UCSD-AML1 (cell line): ENCODE measurements at regions not wholly inside any gene's neighbourhood (a gene's known extent, or its start where the extent isn't known, plus 50 kb on each side); places are given as distances from the start of the nearest gene placed in this dataset.

ENCODE experiments used
- DNase-seq: peaks from one replicate; lab custom pipeline; 2025; ENCODE audit not compliant: unreplicated experiment; lab: John Stamatoyannopoulos, UW

GRCh38 chr5:4661326-4661725, 478.8 kb upstream of the ADAMTS16 start:
- DNase-seq = no peak

- DNase-seq = no peak
Measured at GRCh38 chr5:4661836-4662235, 478.3 kb upstream of the ADAMTS16 start.

DNA sequence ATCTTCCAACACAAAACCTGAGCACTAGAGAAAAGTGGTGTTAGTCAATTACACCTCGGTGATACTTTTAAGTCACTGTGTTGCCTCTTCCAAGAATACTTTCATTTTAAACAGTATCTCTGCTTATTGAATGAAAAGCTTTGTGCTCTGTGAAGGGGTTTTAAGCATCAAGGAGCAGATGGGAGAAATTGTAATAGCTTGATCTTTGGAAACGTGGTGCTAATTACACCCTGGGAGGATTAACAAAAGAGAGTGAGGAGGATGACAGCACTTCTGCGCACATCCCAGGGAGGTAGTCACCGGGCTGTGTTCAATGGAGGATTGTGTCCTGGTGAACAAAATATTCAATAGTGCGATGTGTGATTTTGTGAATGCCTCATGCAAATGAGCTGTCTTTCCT, 477.4 kb upstream of the ADAMTS16 start:
- DNase-seq = no peak

- no peak for DNase-seq
Measured at GRCh38 chr5:4665911-4666310, 474.2 kb upstream of the ADAMTS16 start.

- no peak for DNase-seq
Measured at GRCh38 chr5:4674166-4674565, 466.0 kb upstream of the ADAMTS16 start.

GRCh38 chr5:4676934-4677333, 463.2 kb upstream of the ADAMTS16 start:
- DNase-seq = no peak

DNA sequence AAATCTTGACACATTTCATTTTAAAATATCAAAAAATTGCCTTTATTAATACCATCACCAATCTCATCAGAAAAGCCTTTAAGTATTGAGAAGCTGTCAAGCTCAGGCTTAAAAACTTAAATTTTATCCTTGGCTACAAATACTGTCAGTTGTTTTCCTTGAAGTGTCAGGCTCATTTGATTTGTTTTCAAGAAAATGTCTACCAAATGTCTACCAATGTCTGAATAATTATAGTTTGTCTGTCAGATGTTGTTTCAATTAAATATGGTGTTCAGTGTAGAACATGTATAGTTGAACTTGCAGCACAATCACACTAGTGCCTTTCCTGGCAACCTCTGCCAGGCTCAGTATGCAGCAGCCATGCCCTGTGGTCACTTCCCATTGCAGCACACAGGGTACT, 455.2 kb upstream of the ADAMTS16 start:
- no peak for DNase-seq

GRCh38 chr5:4698596-4698995, 441.5 kb upstream of the ADAMTS16 start:
- no peak for DNase-seq

- no peak for DNase-seq
Measured at GRCh38 chr5:4699592-4699991, 440.5 kb upstream of the ADAMTS16 start.

GRCh38 chr5:4700069-4700468, 440.1 kb upstream of the ADAMTS16 start:
- peak; percentile 38 for DNase-seq

- no peak for DNase-seq
Measured at GRCh38 chr5:4700871-4701270, 439.3 kb upstream of the ADAMTS16 start.

GRCh38 chr5:4703931-4704458, 436.1 kb upstream of the ADAMTS16 start:
- no peak for DNase-seq

GRCh38 chr5:4704951-4705350, 435.2 kb upstream of the ADAMTS16 start:
- no peak for DNase-seq

DNA sequence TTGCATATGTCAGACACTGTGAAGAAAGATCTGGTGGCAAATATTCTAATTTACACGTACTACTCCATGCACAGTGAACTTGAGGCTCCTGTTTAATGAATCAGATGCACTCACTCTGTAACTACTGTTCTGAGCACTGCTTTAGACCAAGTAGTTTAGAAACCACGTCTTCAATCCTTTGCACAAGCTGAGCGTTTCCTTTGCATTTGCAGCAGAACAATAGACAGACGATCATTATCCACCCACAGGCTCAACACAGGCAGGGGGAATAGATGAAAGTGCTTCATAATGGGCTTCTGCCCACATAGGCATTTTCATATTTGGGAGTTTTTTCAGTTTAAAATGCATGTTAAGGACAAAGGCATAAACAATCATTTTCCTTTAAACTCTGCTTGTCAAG, 423.3 kb upstream of the ADAMTS16 start:
- no peak for DNase-seq

GRCh38 chr5:4717446-4717845, 422.7 kb upstream of the ADAMTS16 start:
- no peak for DNase-seq

GRCh38 chr5:4720831-4721230, 419.3 kb upstream of the ADAMTS16 start:
- no peak for DNase-seq

DNA sequence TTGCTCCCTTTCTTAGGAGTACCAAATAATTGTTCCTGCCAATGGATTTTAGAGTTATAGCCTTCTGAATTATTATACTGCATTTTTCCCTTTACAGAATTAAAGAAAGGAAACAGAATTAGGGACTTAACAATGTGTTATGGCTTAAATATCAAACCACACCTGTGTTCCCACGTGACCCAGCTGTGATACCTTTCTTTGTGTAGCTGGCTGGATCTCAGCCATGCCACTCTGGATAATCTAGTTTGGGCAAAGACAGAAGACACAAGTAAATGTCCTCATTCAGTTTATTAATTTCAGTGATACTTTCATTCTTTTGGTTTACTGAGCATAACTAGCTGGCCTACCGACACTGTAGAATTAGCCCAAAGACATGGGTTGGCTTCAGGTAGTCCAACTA, 417.2 kb upstream of the ADAMTS16 start:
- no peak for DNase-seq

DNA sequence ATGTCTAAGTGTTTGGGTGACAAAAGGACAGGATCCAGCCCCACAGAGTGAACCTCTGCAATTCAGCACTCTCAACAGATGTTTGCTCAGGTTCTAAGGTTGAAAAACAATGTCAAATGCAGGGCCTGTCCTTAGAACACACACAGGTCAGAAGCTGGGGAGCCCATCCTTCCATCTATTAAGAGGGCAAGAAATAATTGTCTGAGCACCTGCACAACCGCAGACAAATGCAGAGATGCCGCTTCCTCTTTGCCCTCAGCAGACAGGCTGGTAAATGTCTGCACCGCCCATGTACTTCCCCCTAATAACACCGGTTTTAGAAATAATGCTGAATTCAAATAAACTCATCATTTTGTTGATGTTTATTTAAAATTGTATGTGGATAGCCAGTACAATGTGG, 414.5 kb upstream of the ADAMTS16 start:
- no peak for DNase-seq

GRCh38 chr5:4730279-4730678, 409.9 kb upstream of the ADAMTS16 start:
- no peak for DNase-seq

DNA sequence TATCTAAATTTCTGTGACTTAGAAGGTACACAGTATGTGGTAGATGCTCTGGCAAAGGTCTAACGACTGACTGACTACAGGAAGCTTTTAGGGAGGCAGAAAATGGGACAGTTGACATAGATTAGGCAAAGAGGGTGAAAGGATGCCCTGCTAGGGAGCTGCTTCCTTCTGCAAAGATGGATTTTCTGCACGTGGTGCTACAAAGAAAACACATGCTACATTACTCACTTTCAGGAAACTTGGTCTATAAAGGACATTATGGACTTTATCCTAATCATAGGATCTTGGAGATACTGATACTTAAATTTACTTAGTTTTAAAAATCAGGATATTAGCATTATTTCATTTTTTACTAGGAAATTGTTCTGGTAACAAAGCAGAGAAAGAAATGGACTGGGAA, 405.8 kb upstream of the ADAMTS16 start:
- no peak for DNase-seq

DNA sequence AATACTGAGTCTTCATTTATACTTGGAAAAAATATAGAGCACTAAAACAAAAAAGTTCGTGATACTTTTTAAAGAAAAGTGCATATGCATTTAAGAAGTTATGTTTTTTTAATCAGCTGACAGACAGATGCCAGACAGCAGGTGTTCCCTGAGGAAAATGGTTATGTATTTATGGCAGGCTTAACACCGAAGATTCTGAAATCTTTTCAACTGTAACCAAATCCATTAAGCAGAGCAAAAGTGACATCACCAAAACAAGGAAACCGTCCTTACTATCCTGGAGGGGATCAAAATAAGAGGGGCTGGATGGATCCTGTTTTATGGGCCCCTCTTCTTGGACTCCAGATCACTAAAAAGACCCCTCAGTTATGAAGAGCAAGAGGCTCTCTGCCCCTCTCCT, 404.9 kb upstream of the ADAMTS16 start:
- DNase-seq = no peak

GRCh38 chr5:4737868-4738267, 402.3 kb upstream of the ADAMTS16 start:
- no peak for DNase-seq

DNA sequence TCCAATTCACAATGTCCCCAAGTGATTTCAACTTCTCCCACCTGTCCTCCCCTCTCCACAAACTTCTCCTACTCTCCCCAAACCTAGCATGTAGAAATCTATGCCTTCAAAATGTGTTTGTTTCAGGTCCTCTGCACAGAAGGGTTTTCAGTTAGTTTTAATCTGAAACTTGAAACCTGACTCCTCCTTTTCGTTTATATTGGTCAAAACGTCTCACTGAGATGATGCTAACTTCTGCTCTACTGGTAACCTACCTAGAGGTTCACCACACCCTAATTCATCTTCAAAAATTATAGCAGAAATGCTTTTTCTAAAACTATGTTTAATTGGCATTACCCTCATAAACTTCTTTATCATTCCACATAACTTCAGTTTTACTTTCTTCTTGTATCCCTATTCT, 401.8 kb upstream of the ADAMTS16 start:
- DNase-seq = no peak

GRCh38 chr5:4740156-4740555, 400.0 kb upstream of the ADAMTS16 start:
- DNase-seq = no peak
